ENCODE measurements at regions not wholly inside any gene's neighbourhood (a gene's known extent, or its start where the extent isn't known, plus 50 kb on each side); places are given as distances from the start of the nearest gene placed in this dataset.
A peak's percentile ranks its signal among the peaks of the same experiment; 100 is the strongest.

- H3K27me3 ChIP-seq = peaks cover 0 to 6% (median 0%) of the 10 kb centered on the region in 4 donors
- no peaks in the 10 kb centered on the region for H3K9me3 ChIP-seq
- DNase-seq (no peak), ATAC-seq (ENCODE audit: low FRiP score in 2 of 2) (no peak)
- peaks cover 0 to 9% (median 7%) of the 10 kb centered on the region in 4 donors for H3K4me1 ChIP-seq
- no peak for TF ChIP-seq EP300 (IDR thresholded peaks at IDR 0.05)
- TF ChIP-seq POLR2A (IDR thresholded peaks at IDR 0.05) = no peak
- TF ChIP-seq POLR2AphosphoS5 (IDR thresholded peaks at IDR 0.05) = no peak
- no peak for TF ChIP-seq CTCF (IDR thresholded peaks at IDR 0.05)
- 93 to 98% methylated on average over 3 of the region's 3 CpGs for WGBS, 2 donors
- no peak overlapping the region for H3K4me3 ChIP-seq
- no peak overlapping the region for H3K27ac ChIP-seq
- no peaks in the 10 kb centered on the region for H3K36me3 ChIP-seq
Measured at GRCh38 chr12:132418393-132418925, 71.5 kb upstream of the FBRSL1 start.

- DNase-seq = peak in 1 of 2 donors; percentile 77
- peaks cover 0 to 5% (median 0%) of the 10 kb centered on the region in 4 donors for H3K27me3 ChIP-seq
- H3K4me1 ChIP-seq = peaks cover 0 to 9% (median 7%) of the 10 kb centered on the region in 4 donors
- no peak overlapping the region for H3K4me3 ChIP-seq
- H3K36me3 ChIP-seq = no peaks in the 10 kb centered on the region
- no peak for TF ChIP-seq POLR2A (IDR thresholded peaks at IDR 0.05)
- TF ChIP-seq POLR2AphosphoS5 (IDR thresholded peaks at IDR 0.05) = no peak
- no peak for TF ChIP-seq EP300 (IDR thresholded peaks at IDR 0.05)
- no peak for TF ChIP-seq CTCF (IDR thresholded peaks at IDR 0.05)
- H3K9me3 ChIP-seq = no peaks in the 10 kb centered on the region
- H3K27ac ChIP-seq = no peak overlapping the region
- ATAC-seq (ENCODE audit: low FRiP score in 2 of 2) = no peak
- WGBS, 2 donors = 82 to 85% methylated on average over 14 to 15 of the region's 15 CpGs
Measured at GRCh38 chr12:132417741-132418140, 72.2 kb upstream of the FBRSL1 start.

GRCh38 chr12:132416827-132417226 is 73.1 kb upstream of the FBRSL1 start:
- TF ChIP-seq POLR2A (IDR thresholded peaks at IDR 0.05) = no peak
- TF ChIP-seq EP300 (IDR thresholded peaks at IDR 0.05) = no peak
- no peak for TF ChIP-seq CTCF (IDR thresholded peaks at IDR 0.05)
- no peak for TF ChIP-seq POLR2AphosphoS5 (IDR thresholded peaks at IDR 0.05)
- Histone ChIP-seq H3K27ac (no peak overlapping the region), H3K9me3 (no peaks in the 10 kb centered on the region), H3K36me3 (no peaks in the 10 kb centered on the region), H3K4me1 (peaks cover 0 to 9% (median 7%) of the 10 kb centered on the region in 4 donors), H3K4me3 (no peak overlapping the region), H3K27me3 (peaks cover 0 to 5% (median 0%) of the 10 kb centered on the region in 4 donors)
- ATAC-seq (ENCODE audit: low FRiP score in 2 of 2) (no peak), DNase-seq (peak in 1 of 2 donors; percentile 65)
- 82 to 87% methylated on average over 2 to 7 of the region's 14 CpGs for WGBS, 2 donors

- Histone ChIP-seq H3K9me3 (no peaks in the 10 kb centered on the region), H3K4me1 (peaks cover 0 to 9% (median 7%) of the 10 kb centered on the region in 4 donors), H3K27ac (no peak overlapping the region), H3K4me3 (no peak overlapping the region), H3K27me3 (peaks cover 0 to 5% (median 0%) of the 10 kb centered on the region in 4 donors), H3K36me3 (no peaks in the 10 kb centered on the region)
- WGBS, 2 donors = 88 to 92% methylated on average over 14 to 24 of the region's 25 CpGs
- TF ChIP-seq EP300 (IDR thresholded peaks at IDR 0.05) = no peak
- no peak for TF ChIP-seq CTCF (IDR thresholded peaks at IDR 0.05)
- TF ChIP-seq POLR2AphosphoS5 (IDR thresholded peaks at IDR 0.05) = no peak
- no peak for TF ChIP-seq POLR2A (IDR thresholded peaks at IDR 0.05)
- ATAC-seq (ENCODE audit: low FRiP score in 2 of 2) (no peak), DNase-seq (peak in 1 of 2 donors; percentile 54)
Measured at GRCh38 chr12:132416121-132416673, 73.8 kb upstream of the FBRSL1 start.

Measured in upper lobe of left lung (tissue), 6 donors.